Cerebellar cortex (tissue), 1 donor: ENCODE measurements at regions not wholly inside any gene's neighbourhood (a gene's known extent, or its start where the extent isn't known, plus 50 kb on each side); places are given as distances from the start of the nearest gene placed in this dataset.

Source experiments
- DNase-seq: peaks from one replicate; pipeline ENCODE4 v3.0.0-alpha.2; 2015; ENCODE audit warnings: low spot score

- no peak for DNase-seq
Measured at GRCh38 chr2:71776227-71776626, 322.9 kb downstream of the DYSF start.

- no peak for DNase-seq
Measured at GRCh38 chr2:71773218-71773617, 319.9 kb downstream of the DYSF start.

- DNase-seq: no peak
Measured at GRCh38 chr2:71772510-71773172, 319.3 kb downstream of the DYSF start.

- DNase-seq: no peak
Measured at GRCh38 chr2:71767663-71768062, 314.3 kb downstream of the DYSF start.

- DNase-seq: no peak
Measured at GRCh38 chr2:71759060-71759459, 305.7 kb downstream of the DYSF start.

- no peak for DNase-seq
Measured at GRCh38 chr2:71757351-71757750, 304.0 kb downstream of the DYSF start.

- no peak for DNase-seq
Measured at GRCh38 chr2:71756280-71756906, 303.0 kb downstream of the DYSF start.

- DNase-seq: no peak
Measured at GRCh38 chr2:71751590-71751989, 298.2 kb downstream of the DYSF start.

GRCh38 chr2:71749671-71750101 lies 296.3 kb downstream of the DYSF start:
- DNase-seq: no peak

GRCh38 chr2:71748227-71748626 lies 294.9 kb downstream of the DYSF start:
- no peak for DNase-seq

- DNase-seq: no peak
Measured at GRCh38 chr2:71747559-71747958, 294.2 kb downstream of the DYSF start.

- DNase-seq: no peak
Measured at GRCh38 chr2:71746946-71747501, 293.7 kb downstream of the DYSF start.

GRCh38 chr2:71744781-71745180 lies 291.4 kb downstream of the DYSF start:
- no peak for DNase-seq

GRCh38 chr2:71743995-71744675 lies 290.8 kb downstream of the DYSF start:
- DNase-seq: no peak

- peak; percentile 29 for DNase-seq
Measured at GRCh38 chr2:71742953-71743601, 289.7 kb downstream of the DYSF start.

- DNase-seq: no peak
Measured at GRCh38 chr2:71736986-71737385, 283.6 kb downstream of the DYSF start.

- no peak for DNase-seq
Measured at GRCh38 chr2:71736091-71736861, 282.9 kb downstream of the DYSF start.
